Neural cell (in vitro differentiated cells): ENCODE measurements at regions not wholly inside any gene's neighbourhood (a gene's known extent, or its start where the extent isn't known, plus 50 kb on each side); places are given as distances from the start of the nearest gene placed in this dataset.

Experiments
- EZH2 ChIP-seq: fragments of 200-600, 300-800 bp; shearing (Covaris generic), sonication (generic); IDR thresholded peaks from 2 replicates; pipeline ENCODE4 v1.6.1; 2014; ENCODE audit warnings: antibody characterized with exemption, low read length, borderline replicate concordance, mild to moderate bottlenecking; ENCODE audit not compliant: insufficient read depth, poor library complexity, severe bottlenecking
- REST ChIP-seq: IDR thresholded peaks from 2 replicates; pipeline ENCODE4 v1.6.1; 2012; ENCODE audit warnings: borderline replicate concordance

- no peak for TF ChIP-seq EZH2
- no peak for TF ChIP-seq REST
These were observed 239.5 kb upstream of the MEIS2 start for GRCh38 chr15:37339856-37340255.
